SU-DHL-6 (cell line): ENCODE measurements at regions not wholly inside any gene's neighbourhood (a gene's known extent, or its start where the extent isn't known, plus 50 kb on each side); places are given as distances from the start of the nearest gene placed in this dataset.

Source experiments
- CTCF ChIP-seq: fragments of 200-600 bp; sonication (generic); IDR thresholded peaks from one replicate; pipeline ENCODE4 v1.5.1; 2017; ENCODE audit warnings: antibody characterized with exemption, mild to moderate bottlenecking, low read length, moderate library complexity; ENCODE audit not compliant: insufficient read depth, poor library complexity, severe bottlenecking
- EZH2phosphoT487 ChIP-seq: fragments of 200-600 bp; sonication (generic), shearing (Covaris generic); conservative IDR thresholded peaks from 2 replicates; pipeline ENCODE4 v1.6.1; 2018; ENCODE audit warnings: mild to moderate bottlenecking, antibody characterized with exemption, low read length, moderate library complexity, mixed read lengths

GRCh38 chr3:43908456-43908855, 217.7 kb downstream of the ABHD5 start:
- no peak for TF ChIP-seq EZH2phosphoT487
- TF ChIP-seq CTCF, result no peak
